Activated CD4-positive, alpha-beta T cell treated with anti-CD3 and anti-CD28 coated beads, Interleukin-2, Interleukin-6, amounts not matched to agents 100 ng/mL and 50 ng/mL, durations not matched to agents 16 hours and 8 hours (primary cell): ENCODE measurements at regions not wholly inside any gene's neighbourhood (a gene's known extent, or its start where the extent isn't known, plus 50 kb on each side); places are given as distances from the start of the nearest gene placed in this dataset.
"Not testable (repeated sequence)": the region's sequence is repeated elsewhere in the genome, so short reads cannot be mapped to it uniquely, and the experiment has no call there.

Experiments
- DNase-seq: peaks from one replicate; pipeline ENCODE4 v3.0.0-alpha.2; 2020

GRCh38 chr1:149157409-149157808, 54.1 kb upstream of the NBPF9 start:
- DNase-seq = not testable (repeated sequence)

GRCh38 chr1:149158308-149158707, 55.0 kb upstream of the NBPF9 start:
- not testable (repeated sequence) for DNase-seq

- not testable (repeated sequence) for DNase-seq
Measured at GRCh38 chr1:149163063-149163444, 59.7 kb upstream of the NBPF9 start.

GRCh38 chr1:149174765-149175164, 71.4 kb upstream of the NBPF9 start:
- peak; percentile 11 for DNase-seq

GRCh38 chr1:149175812-149176211, 72.5 kb upstream of the NBPF9 start:
- DNase-seq = peak; percentile 8

GRCh38 chr1:149176453-149177316, 73.3 kb upstream of the NBPF9 start:
- DNase-seq = peak; percentile 63

GRCh38 chr1:149190742-149191141, 87.4 kb upstream of the NBPF9 start:
- not testable (repeated sequence) for DNase-seq

- not testable (repeated sequence) for DNase-seq
Measured at GRCh38 chr1:149196651-149197050, 93.3 kb upstream of the NBPF9 start.

- not testable (repeated sequence) for DNase-seq
Measured at GRCh38 chr1:149200567-149200966, 97.2 kb upstream of the NBPF9 start.

- DNase-seq = not testable (repeated sequence)
Measured at GRCh38 chr1:149202283-149202682, 98.9 kb upstream of the NBPF9 start.

- DNase-seq = not testable (repeated sequence)
Measured at GRCh38 chr1:149204396-149204795, 101.0 kb upstream of the NBPF9 start.

- DNase-seq = not testable (repeated sequence)
Measured at GRCh38 chr1:149208836-149209235, 105.5 kb upstream of the NBPF9 start.

- DNase-seq = not testable (repeated sequence)
Measured at GRCh38 chr1:149211757-149212420, 108.5 kb upstream of the NBPF9 start.

GRCh38 chr1:149212946-149213345, 109.6 kb upstream of the NBPF9 start:
- DNase-seq = not testable (repeated sequence)

- DNase-seq = not testable (repeated sequence)
Measured at GRCh38 chr1:149213673-149214072, 110.3 kb upstream of the NBPF9 start.

GRCh38 chr1:149218080-149218988, 115.0 kb upstream of the NBPF9 start:
- DNase-seq = not testable (repeated sequence)

GRCh38 chr1:149219539-149219938, 116.2 kb upstream of the NBPF9 start:
- not testable (repeated sequence) for DNase-seq

- DNase-seq = not testable (repeated sequence)
Measured at GRCh38 chr1:149220463-149221074, 117.2 kb upstream of the NBPF9 start.

GRCh38 chr1:149227933-149228665, 124.7 kb upstream of the NBPF9 start:
- not testable (repeated sequence) for DNase-seq

GRCh38 chr1:149228672-149229585, 125.6 kb upstream of the NBPF9 start:
- DNase-seq = not testable (repeated sequence)
